ENCODE measurements at regions not wholly inside any gene's neighbourhood (a gene's known extent, or its start where the extent isn't known, plus 50 kb on each side); places are given as distances from the start of the nearest gene placed in this dataset.

DNA sequence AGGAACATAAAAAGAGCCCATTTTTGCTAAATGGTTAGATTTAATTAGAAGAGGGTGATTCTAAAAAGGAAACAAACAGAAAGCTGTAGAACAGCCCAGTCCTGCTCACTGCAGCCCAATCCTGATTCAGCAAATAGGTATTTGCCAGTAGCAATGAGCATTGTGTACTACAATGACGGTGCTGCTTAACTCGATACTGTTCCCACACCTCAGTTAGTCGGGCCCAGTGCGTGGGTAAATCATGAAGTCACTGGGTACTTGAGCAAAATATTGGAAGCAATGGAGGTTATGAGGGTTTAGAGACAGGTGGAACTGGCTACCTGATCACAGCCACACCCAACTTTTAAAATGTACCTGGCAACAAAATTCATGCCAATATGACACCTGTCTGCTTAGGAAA, 101.5 kb upstream of the ADGRL2 start:
- no peak overlapping the region for H3K4me3 ChIP-seq
- DNase-seq (ENCODE audit: low spot score), result no peak
- H3K9me3 ChIP-seq, result no peaks in the 10 kb centered on the region
- no peak overlapping the region for H3K27ac ChIP-seq
- H3K36me3 ChIP-seq, result no peaks in the 10 kb centered on the region
- TF ChIP-seq, protein P1, sequence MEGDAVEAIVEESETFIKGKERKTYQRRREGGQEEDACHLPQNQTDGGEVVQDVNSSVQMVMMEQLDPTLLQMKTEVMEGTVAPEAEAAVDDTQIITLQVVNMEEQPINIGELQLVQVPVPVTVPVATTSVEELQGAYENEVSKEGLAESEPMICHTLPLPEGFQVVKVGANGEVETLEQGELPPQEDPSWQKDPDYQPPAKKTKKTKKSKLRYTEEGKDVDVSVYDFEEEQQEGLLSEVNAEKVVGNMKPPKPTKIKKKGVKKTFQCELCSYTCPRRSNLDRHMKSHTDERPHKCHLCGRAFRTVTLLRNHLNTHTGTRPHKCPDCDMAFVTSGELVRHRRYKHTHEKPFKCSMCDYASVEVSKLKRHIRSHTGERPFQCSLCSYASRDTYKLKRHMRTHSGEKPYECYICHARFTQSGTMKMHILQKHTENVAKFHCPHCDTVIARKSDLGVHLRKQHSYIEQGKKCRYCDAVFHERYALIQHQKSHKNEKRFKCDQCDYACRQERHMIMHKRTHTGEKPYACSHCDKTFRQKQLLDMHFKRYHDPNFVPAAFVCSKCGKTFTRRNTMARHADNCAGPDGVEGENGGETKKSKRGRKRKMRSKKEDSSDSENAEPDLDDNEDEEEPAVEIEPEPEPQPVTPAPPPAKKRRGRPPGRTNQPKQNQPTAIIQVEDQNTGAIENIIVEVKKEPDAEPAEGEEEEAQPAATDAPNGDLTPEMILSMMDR (IDR thresholded peaks at IDR 0.05), result no peak
- no peaks in the 10 kb centered on the region for H3K27me3 ChIP-seq (replicated peaks; ENCODE audit: insufficient read depth)
- ATAC-seq (ENCODE audit: insufficient number of reproducible peaks, low FRiP score, low read depth), result no peak
- peaks cover 0 to 5% of the 10 kb centered on the region in 2 donors for H3K4me1 ChIP-seq (ENCODE audit: control insufficient read depth in 1 of 2, low read depth in 2 of 2)

DNA sequence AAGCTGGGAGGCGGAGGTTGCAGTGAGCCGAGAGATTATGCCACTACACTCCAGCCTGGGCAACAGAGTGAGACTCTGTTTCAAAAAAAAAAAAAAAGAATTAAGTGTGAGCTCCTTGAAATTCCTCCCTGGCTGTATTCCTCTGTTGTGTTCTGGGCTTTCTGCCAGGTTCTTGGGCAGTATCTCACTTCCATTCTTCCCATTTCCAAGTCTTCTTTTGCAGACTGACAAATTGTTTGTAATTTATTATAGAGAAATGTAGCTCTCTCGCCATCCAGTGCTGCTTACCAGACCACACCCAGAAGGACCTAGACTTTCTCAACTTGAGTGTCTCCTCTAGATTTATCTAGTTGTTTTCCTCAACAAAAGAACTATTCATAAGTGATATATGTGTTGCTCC, 105.0 kb upstream of the ADGRL2 start:
- H3K36me3 ChIP-seq, result no peaks in the 10 kb centered on the region
- H3K4me1 ChIP-seq (ENCODE audit: control insufficient read depth in 1 of 2, low read depth in 2 of 2), result peaks cover 0 to 5% of the 10 kb centered on the region in 2 donors
- DNase-seq (ENCODE audit: low spot score) (no peak), ATAC-seq (ENCODE audit: insufficient number of reproducible peaks, low FRiP score, low read depth) (no peak)
- no peak overlapping the region for H3K4me3 ChIP-seq
- TF ChIP-seq, protein P1 (IDR thresholded peaks at IDR 0.05), result no peak
- H3K27ac ChIP-seq, result no peak overlapping the region
- H3K9me3 ChIP-seq, result no peaks in the 10 kb centered on the region
- H3K27me3 ChIP-seq (replicated peaks; ENCODE audit: insufficient read depth), result no peaks in the 10 kb centered on the region

DNA sequence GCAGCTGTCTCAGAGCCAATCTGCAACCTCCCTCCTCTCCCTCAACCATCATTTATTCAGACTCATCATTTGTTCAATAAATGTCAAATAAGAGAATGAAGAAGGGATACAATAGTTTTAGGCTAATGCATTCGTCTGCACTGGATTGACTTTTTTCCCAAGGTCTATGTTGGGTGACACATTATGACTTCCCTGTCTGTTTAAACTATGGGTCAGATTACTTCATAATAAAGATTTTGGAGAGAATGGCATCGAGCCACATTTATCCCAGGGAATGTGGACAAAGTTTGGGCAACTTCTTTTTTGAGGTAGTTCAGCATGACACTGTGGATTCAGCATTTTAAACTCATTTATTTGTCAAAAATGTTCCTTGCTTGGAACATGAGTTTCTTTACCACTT, 107.4 kb upstream of the ADGRL2 start:
- Histone ChIP-seq H3K27me3 (replicated peaks; ENCODE audit: insufficient read depth) (no peaks in the 10 kb centered on the region), H3K9me3 (no peaks in the 10 kb centered on the region), H3K4me1 (ENCODE audit: control insufficient read depth in 1 of 2, low read depth in 2 of 2) (peaks cover 0 to 5% of the 10 kb centered on the region in 2 donors), H3K4me3 (no peak overlapping the region), H3K27ac (no peak overlapping the region), H3K36me3 (no peaks in the 10 kb centered on the region)
- TF ChIP-seq, protein P1 (IDR thresholded peaks at IDR 0.05), result no peak
- DNase-seq (ENCODE audit: low spot score), result no peak
- no peak for ATAC-seq (ENCODE audit: insufficient number of reproducible peaks, low FRiP score, low read depth)

DNA sequence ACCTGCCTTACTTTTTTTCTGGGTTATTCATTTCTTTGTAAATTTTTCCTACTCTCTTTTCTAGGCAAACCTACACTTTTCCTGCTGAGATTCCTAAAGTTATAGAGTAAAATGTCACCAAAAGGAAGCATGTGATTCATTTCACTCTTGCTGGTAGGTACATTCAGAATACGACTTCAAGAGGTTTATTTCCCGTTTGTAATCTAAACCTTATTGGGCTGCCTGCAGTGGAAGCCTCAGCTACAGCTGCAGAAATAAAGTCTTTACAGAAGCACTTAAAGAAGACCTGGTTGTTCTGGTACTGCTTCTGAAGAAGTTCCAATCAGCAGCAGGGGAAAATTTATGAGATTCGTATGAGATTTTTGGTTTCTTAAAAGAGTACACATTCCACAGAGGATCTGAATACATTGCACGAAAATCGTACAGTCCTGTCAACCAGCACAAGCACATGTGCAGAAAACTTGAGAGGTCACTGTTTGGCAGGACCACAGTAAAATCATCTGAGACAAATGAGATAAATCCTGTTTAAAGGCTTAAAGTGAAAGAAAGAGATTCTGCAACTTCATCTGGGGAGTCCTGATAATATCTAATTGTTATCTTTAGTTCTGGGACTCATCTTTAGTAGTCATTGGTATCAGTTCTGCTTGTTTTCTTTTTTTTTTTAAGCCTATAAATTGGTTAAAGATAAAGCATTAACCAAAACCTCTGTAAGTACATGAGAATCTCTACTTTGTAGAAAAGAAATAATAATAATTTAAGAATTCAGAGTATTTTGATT, 109.9 kb upstream of the ADGRL2 start:
- H3K9me3 ChIP-seq, result no peaks in the 10 kb centered on the region
- no peaks in the 10 kb centered on the region for H3K27me3 ChIP-seq (replicated peaks; ENCODE audit: insufficient read depth)
- peaks cover 0 to 2% of the 10 kb centered on the region in 2 donors for H3K4me1 ChIP-seq (ENCODE audit: control insufficient read depth in 1 of 2, low read depth in 2 of 2)
- ATAC-seq (ENCODE audit: insufficient number of reproducible peaks, low FRiP score, low read depth), result no peak
- no peak for DNase-seq (ENCODE audit: low spot score)
- no peak overlapping the region for H3K27ac ChIP-seq
- no peaks in the 10 kb centered on the region for H3K36me3 ChIP-seq
- no peak overlapping the region for H3K4me3 ChIP-seq
- TF ChIP-seq, protein P1 (IDR thresholded peaks at IDR 0.05), result no peak

DNA sequence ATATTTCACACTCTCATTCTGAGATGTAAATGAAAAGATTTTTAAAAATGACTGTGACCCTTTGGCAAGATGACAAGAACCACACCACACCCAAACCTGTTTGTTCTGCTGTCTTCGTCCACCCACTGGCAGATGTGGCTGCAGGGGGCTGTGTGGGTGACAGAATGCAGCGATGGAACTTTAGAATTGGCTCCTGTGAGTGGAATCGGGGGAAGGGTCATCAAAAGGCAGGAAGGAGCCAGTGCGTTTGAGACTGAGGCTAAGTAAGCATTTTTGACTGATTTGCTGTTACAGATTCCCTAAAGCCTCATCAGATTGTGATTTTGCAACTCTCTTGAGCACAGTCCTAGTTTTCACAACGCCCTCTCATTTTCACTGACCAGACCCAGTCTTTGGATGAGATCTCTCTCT, 111.2 kb upstream of the ADGRL2 start:
- Histone ChIP-seq H3K27ac (no peak overlapping the region), H3K9me3 (no peaks in the 10 kb centered on the region), H3K4me1 (ENCODE audit: control insufficient read depth in 1 of 2, low read depth in 2 of 2) (no peaks in the 10 kb centered on the region), H3K4me3 (no peak overlapping the region), H3K27me3 (replicated peaks; ENCODE audit: insufficient read depth) (no peaks in the 10 kb centered on the region), H3K36me3 (no peaks in the 10 kb centered on the region)
- DNase-seq (ENCODE audit: low spot score), result no peak
- ATAC-seq (ENCODE audit: insufficient number of reproducible peaks, low FRiP score, low read depth), result no peak
- TF ChIP-seq, protein P1 (IDR thresholded peaks at IDR 0.05), result no peak
